ENCODE measurements at regions not wholly inside any gene's neighbourhood (a gene's known extent, or its start where the extent isn't known, plus 50 kb on each side); places are given as distances from the start of the nearest gene placed in this dataset.
"Not testable (repeated sequence)": the region's sequence is repeated elsewhere in the genome, so short reads cannot be mapped to it uniquely, and the experiment has no call there.

GRCh38 chr3:164791263-164791662 lies 287.0 kb downstream of the SI start:
- no peak for DNase-seq (ENCODE audit: low spot score)
- Histone ChIP-seq H3K27ac (no peak overlapping the region), H3K9me3 (no peaks in the 10 kb centered on the region), H3K27me3 (replicated peaks; ENCODE audit: insufficient read depth) (no peaks in the 10 kb centered on the region), H3K4me1 (ENCODE audit: control insufficient read depth in 1 of 2, low read depth in 2 of 2) (no peaks in the 10 kb centered on the region), H3K4me3 (no peak overlapping the region), H3K36me3 (no peaks in the 10 kb centered on the region)
- TF ChIP-seq CTCF (IDR thresholded peaks at IDR 0.05), result no peak
- no peak for ATAC-seq (ENCODE audit: insufficient number of reproducible peaks, low FRiP score, low read depth)

DNA sequence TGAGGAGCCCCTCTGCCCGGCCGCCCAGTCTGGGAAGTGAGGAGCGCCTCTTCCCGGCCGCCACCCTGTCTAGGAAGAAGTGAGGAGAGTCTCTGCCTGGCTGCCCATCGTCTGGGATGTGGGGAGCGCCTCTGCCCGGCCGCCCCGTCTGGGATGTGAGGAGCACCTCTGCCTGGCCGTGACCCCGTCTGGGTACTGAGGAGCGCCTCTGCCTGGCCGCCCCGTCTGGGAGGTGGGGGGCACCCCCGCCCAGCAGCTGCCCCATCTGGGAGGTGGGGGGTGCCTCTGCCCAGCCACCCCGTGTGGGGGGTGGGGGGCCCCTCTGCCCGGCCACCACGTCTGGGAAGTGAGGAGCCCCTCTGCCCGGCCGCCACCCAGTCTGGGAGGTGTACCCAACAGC lies 293.9 kb downstream of the SI start:
- H3K36me3 ChIP-seq; ATAC-seq (ENCODE audit: insufficient number of reproducible peaks, low FRiP score, low read depth); DNase-seq (ENCODE audit: low spot score); H3K4me1 ChIP-seq (ENCODE audit: control insufficient read depth in 1 of 2, low read depth in 2 of 2); H3K9me3 ChIP-seq; H3K27ac ChIP-seq; H3K27me3 ChIP-seq (replicated peaks; ENCODE audit: insufficient read depth); H3K4me3 ChIP-seq: not testable (repeated sequence)

- no peaks in the 10 kb centered on the region for H3K27me3 ChIP-seq (replicated peaks; ENCODE audit: insufficient read depth)
- H3K9me3 ChIP-seq, result no peaks in the 10 kb centered on the region
- no peak for ATAC-seq (ENCODE audit: insufficient number of reproducible peaks, low FRiP score, low read depth)
- DNase-seq (ENCODE audit: low spot score), result no peak
- no peak overlapping the region for H3K4me3 ChIP-seq
- no peak overlapping the region for H3K27ac ChIP-seq
- no peaks in the 10 kb centered on the region for H3K4me1 ChIP-seq (ENCODE audit: control insufficient read depth in 1 of 2, low read depth in 2 of 2)
- TF ChIP-seq CTCF (IDR thresholded peaks at IDR 0.05), result no peak
- H3K36me3 ChIP-seq, result no peaks in the 10 kb centered on the region
These were observed 296.5 kb downstream of the SI start for GRCh38 chr3:164781755-164782154.

GRCh38 chr3:164779816-164780215 lies 298.5 kb downstream of the SI start:
- TF ChIP-seq CTCF (IDR thresholded peaks at IDR 0.05), result no peak
- Histone ChIP-seq H3K36me3 (no peaks in the 10 kb centered on the region), H3K4me1 (ENCODE audit: control insufficient read depth in 1 of 2, low read depth in 2 of 2) (no peaks in the 10 kb centered on the region), H3K27ac (no peak overlapping the region), H3K9me3 (no peaks in the 10 kb centered on the region), H3K27me3 (replicated peaks; ENCODE audit: insufficient read depth) (no peaks in the 10 kb centered on the region), H3K4me3 (no peak overlapping the region)
- DNase-seq (ENCODE audit: low spot score) (no peak), ATAC-seq (ENCODE audit: insufficient number of reproducible peaks, low FRiP score, low read depth) (no peak)

- DNase-seq (ENCODE audit: low spot score), result no peak
- no peak for ATAC-seq (ENCODE audit: insufficient number of reproducible peaks, low FRiP score, low read depth)
- H3K4me1 ChIP-seq (ENCODE audit: control insufficient read depth in 1 of 2, low read depth in 2 of 2), result no peaks in the 10 kb centered on the region
- no peak overlapping the region for H3K27ac ChIP-seq
- no peaks in the 10 kb centered on the region for H3K27me3 ChIP-seq (replicated peaks; ENCODE audit: insufficient read depth)
- H3K36me3 ChIP-seq, result no peaks in the 10 kb centered on the region
- no peak for TF ChIP-seq CTCF (IDR thresholded peaks at IDR 0.05)
- no peak overlapping the region for H3K4me3 ChIP-seq
- H3K9me3 ChIP-seq, result no peaks in the 10 kb centered on the region
These were observed 325.5 kb downstream of the SI start for GRCh38 chr3:164752812-164753211.

DNA sequence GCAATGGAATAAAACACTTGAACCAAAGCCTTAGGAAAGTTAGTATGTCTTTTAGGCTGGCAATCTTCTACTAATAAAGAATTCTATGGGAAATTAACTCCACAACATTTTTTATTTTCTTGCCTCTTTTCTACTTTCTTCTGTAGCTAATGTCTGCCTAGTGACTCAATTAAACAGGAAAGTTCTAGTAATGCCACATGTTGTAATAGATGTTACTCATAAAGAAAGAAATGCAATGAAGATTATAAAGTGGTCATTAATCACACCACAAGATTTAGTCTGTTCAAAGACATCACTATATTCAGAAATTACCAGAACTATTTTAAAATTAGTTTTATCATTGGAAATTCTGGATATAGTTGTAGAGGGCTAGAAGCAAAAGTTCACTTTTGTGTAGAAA lies 329.7 kb downstream of the SI start:
- no peak for TF ChIP-seq CTCF (IDR thresholded peaks at IDR 0.05)
- Histone ChIP-seq H3K4me1 (ENCODE audit: control insufficient read depth in 1 of 2, low read depth in 2 of 2) (no peaks in the 10 kb centered on the region), H3K36me3 (no peaks in the 10 kb centered on the region), H3K9me3 (no peaks in the 10 kb centered on the region), H3K27me3 (replicated peaks; ENCODE audit: insufficient read depth) (no peaks in the 10 kb centered on the region), H3K4me3 (no peak overlapping the region), H3K27ac (no peak overlapping the region)
- ATAC-seq (ENCODE audit: insufficient number of reproducible peaks, low FRiP score, low read depth) (no peak), DNase-seq (ENCODE audit: low spot score) (no peak)

Measured in thoracic aorta (tissue), 2 donors.